Frontal cortex (tissue), 3 donors: ENCODE measurements at regions not wholly inside any gene's neighbourhood (a gene's known extent, or its start where the extent isn't known, plus 50 kb on each side); places are given as distances from the start of the nearest gene placed in this dataset.
"Not testable (repeated sequence)": the region's sequence is repeated elsewhere in the genome, so short reads cannot be mapped to it uniquely, and the experiment has no call there.

Experiments
- DNase-seq, 2 donors: peaks; one replicate each; pipeline ENCODE4 v3.0.0; 2012; ENCODE audit warnings: low spot score in 2 of 2
- FAIRE-seq: peaks from 2 replicates; lab custom pipeline; 2012; peaks lifted over from hg19 to GRCh38; lab: Jason Lieb, UNC
- donor health status: control.
- donor health status: control.
- donor health status: control.

GRCh38 chr7:125122173-125122572 is 192.5 kb upstream of the POT1 start:
- FAIRE-seq = no peak
- DNase-seq = no peak

GRCh38 chr7:125119559-125120115 is 190.0 kb upstream of the POT1 start:
- DNase-seq = no peak
- FAIRE-seq = peak; percentile 24

- FAIRE-seq (no peak), DNase-seq (no peak)
These were observed 188.8 kb upstream of the POT1 start for GRCh38 chr7:125118444-125118843.

GRCh38 chr7:125112850-125113249 is 183.2 kb upstream of the POT1 start:
- FAIRE-seq (no peak), DNase-seq (no peak)

- DNase-seq = no peak
- FAIRE-seq = no peak
These were observed 169.9 kb upstream of the POT1 start for GRCh38 chr7:125099519-125099918.

GRCh38 chr7:125098377-125098970 is 168.8 kb upstream of the POT1 start:
- DNase-seq (no peak), FAIRE-seq (no peak)

- DNase-seq = no peak
- no peak for FAIRE-seq
These were observed 161.0 kb upstream of the POT1 start for GRCh38 chr7:125090596-125090995.

GRCh38 chr7:125089171-125089570 is 159.5 kb upstream of the POT1 start:
- FAIRE-seq (no peak), DNase-seq (no peak)

- FAIRE-seq = no peak
- DNase-seq = no peak
These were observed 158.9 kb upstream of the POT1 start for GRCh38 chr7:125088555-125088954.

- DNase-seq (no peak), FAIRE-seq (no peak)
These were observed 155.5 kb upstream of the POT1 start for GRCh38 chr7:125085084-125085483.

GRCh38 chr7:125084196-125084595 is 154.6 kb upstream of the POT1 start:
- DNase-seq = no peak
- no peak for FAIRE-seq

- FAIRE-seq = no peak
- no peak for DNase-seq
These were observed 144.5 kb upstream of the POT1 start for GRCh38 chr7:125074141-125074540.

GRCh38 chr7:125065546-125065945 is 135.9 kb upstream of the POT1 start:
- DNase-seq = no peak
- FAIRE-seq = no peak

- FAIRE-seq = no peak
- DNase-seq = no peak
These were observed 135.4 kb upstream of the POT1 start for GRCh38 chr7:125065001-125065400.

- no peak for FAIRE-seq
- no peak for DNase-seq
These were observed 132.3 kb upstream of the POT1 start for GRCh38 chr7:125061776-125062397.

GRCh38 chr7:125061083-125061745 is 131.6 kb upstream of the POT1 start:
- FAIRE-seq, DNase-seq: not testable (repeated sequence)

GRCh38 chr7:125059861-125060456 is 130.3 kb upstream of the POT1 start:
- DNase-seq = no peak

GRCh38 chr7:125057963-125058362 is 128.3 kb upstream of the POT1 start:
- no peak for FAIRE-seq
- no peak for DNase-seq

More at GRCh38 chr7:125059861-125060456, 130.3 kb upstream of the POT1 start:
- FAIRE-seq = peak; percentile 97

- FAIRE-seq = no peak
- DNase-seq = no peak
These were observed 125.8 kb upstream of the POT1 start for GRCh38 chr7:125055376-125055775.

- DNase-seq = no peak
- FAIRE-seq = no peak
These were observed 117.1 kb upstream of the POT1 start for GRCh38 chr7:125046767-125047166.

- FAIRE-seq (no peak), DNase-seq (no peak)
These were observed 103.9 kb upstream of the POT1 start for GRCh38 chr7:125033506-125033905.
